Putamen (tissue), 1 donor: ENCODE measurements at regions not wholly inside any gene's neighbourhood (a gene's known extent, or its start where the extent isn't known, plus 50 kb on each side); places are given as distances from the start of the nearest gene placed in this dataset.
"Not testable (repeated sequence)": the region's sequence is repeated elsewhere in the genome, so short reads cannot be mapped to it uniquely, and the experiment has no call there.

ENCODE experiments used
- DNase-seq: peaks from one replicate; pipeline ENCODE4 v3.0.0-alpha.2; 2016; ENCODE audit warnings: low spot score

- no peak for DNase-seq
Observed at GRCh38 chr6:144477396-144477795, 192.3 kb downstream of the UTRN start.

- no peak for DNase-seq
Observed at GRCh38 chr6:144477856-144478255, 192.7 kb downstream of the UTRN start.

- DNase-seq: peak; percentile 4
Observed at GRCh38 chr6:144478483-144478882, 193.3 kb downstream of the UTRN start.

- no peak for DNase-seq
Observed at GRCh38 chr6:144479991-144480390, 194.9 kb downstream of the UTRN start.

GRCh38 chr6:144480473-144480872, 195.3 kb downstream of the UTRN start:
- no peak for DNase-seq

GRCh38 chr6:144481527-144481926, 196.4 kb downstream of the UTRN start:
- no peak for DNase-seq

GRCh38 chr6:144482142-144482541, 197.0 kb downstream of the UTRN start:
- peak; percentile 41 for DNase-seq

- no peak for DNase-seq
Observed at GRCh38 chr6:144485531-144485930, 200.4 kb downstream of the UTRN start.

- no peak for DNase-seq
Observed at GRCh38 chr6:144488590-144488989, 203.5 kb downstream of the UTRN start.

- no peak for DNase-seq
Observed at GRCh38 chr6:144493035-144493910, 208.1 kb downstream of the UTRN start.

GRCh38 chr6:144495076-144495475, 209.9 kb downstream of the UTRN start:
- DNase-seq: not testable (repeated sequence)

GRCh38 chr6:144497650-144498049, 212.5 kb downstream of the UTRN start:
- no peak for DNase-seq

- no peak for DNase-seq
Observed at GRCh38 chr6:144500892-144501291, 215.8 kb downstream of the UTRN start.

- DNase-seq: not testable (repeated sequence)
Observed at GRCh38 chr6:144505214-144505613, 220.1 kb downstream of the UTRN start.

GRCh38 chr6:144506051-144506450, 220.9 kb downstream of the UTRN start:
- not testable (repeated sequence) for DNase-seq

- not testable (repeated sequence) for DNase-seq
Observed at GRCh38 chr6:144507772-144508312, 222.7 kb downstream of the UTRN start.

- no peak for DNase-seq
Observed at GRCh38 chr6:144510859-144511258, 225.7 kb downstream of the UTRN start.

- no peak for DNase-seq
Observed at GRCh38 chr6:144515761-144516160, 230.6 kb downstream of the UTRN start.

GRCh38 chr6:144519426-144519825, 234.3 kb downstream of the UTRN start:
- DNase-seq: no peak

GRCh38 chr6:144528743-144529425, 243.7 kb downstream of the UTRN start:
- DNase-seq: no peak

- DNase-seq: no peak
Observed at GRCh38 chr6:144530118-144530517, 245.0 kb downstream of the UTRN start.

- not testable (repeated sequence) for DNase-seq
Observed at GRCh38 chr6:144532238-144532637, 247.1 kb downstream of the UTRN start.

GRCh38 chr6:144534180-144534579, 249.0 kb downstream of the UTRN start:
- DNase-seq: no peak
